A673 (cell line): ENCODE measurements at regions not wholly inside any gene's neighbourhood (a gene's known extent, or its start where the extent isn't known, plus 50 kb on each side); places are given as distances from the start of the nearest gene placed in this dataset.

ENCODE experiments used
- CTCF ChIP-seq: fragments of 300-800, 200-600 bp; sonication (generic); conservative IDR thresholded peaks from 2 replicates; pipeline ENCODE4 v1.5.1; 2017; ENCODE audit warnings: low read depth, mild to moderate bottlenecking, antibody characterized with exemption, low read length, moderate library complexity, mixed read lengths
- EZH2 ChIP-seq: fragments of 200-600 bp; sonication (generic); IDR thresholded peaks from 2 replicates; pipeline ENCODE4 v1.6.1; 2017; ENCODE audit warnings: borderline replicate concordance, low read depth, mild to moderate bottlenecking, mixed read lengths, antibody characterized with exemption, low read length; ENCODE audit not compliant: poor library complexity, severe bottlenecking

GRCh38 chr4:81602854-81603253 lies 131.1 kb upstream of the RASGEF1B start:
- TF ChIP-seq CTCF (no peak), EZH2 (no peak)
